Erythroblast (primary cell): ENCODE measurements at regions not wholly inside any gene's neighbourhood (a gene's known extent, or its start where the extent isn't known, plus 50 kb on each side); places are given as distances from the start of the nearest gene placed in this dataset.

Source experiments
- GATA1 ChIP-seq: IDR thresholded peaks from 2 replicates; pipeline ENCODE4 v1.6.1; 2011; ENCODE audit warnings: low read depth, mild to moderate bottlenecking, control low read depth, low read length, moderate library complexity
- POLR2A ChIP-seq: IDR thresholded peaks from 2 replicates; pipeline ENCODE4 v1.6.1; 2011; ENCODE audit warnings: mild to moderate bottlenecking, low read length

- TF ChIP-seq POLR2A (no peak), GATA1 (no peak)
Measured at GRCh38 chr4:110354460-110354859, 121.5 kb upstream of the ENPEP start.
